Neural cell (in vitro differentiated cells): ENCODE measurements at regions not wholly inside any gene's neighbourhood (a gene's known extent, or its start where the extent isn't known, plus 50 kb on each side); places are given as distances from the start of the nearest gene placed in this dataset.

ENCODE experiments used
- EP300 ChIP-seq: fragments of 450-650 bp; conservative IDR thresholded peaks from 2 replicates; pipeline ENCODE4 v1.6.1; 2014; ENCODE audit warnings: antibody characterized with exemption, mild to moderate bottlenecking, moderate library complexity; ENCODE audit not compliant: poor library complexity, severe bottlenecking
- MXI1 ChIP-seq: fragments of 450-650 bp; conservative IDR thresholded peaks from 2 replicates; pipeline ENCODE4 v1.6.1; 2014; ENCODE audit warnings: antibody characterized with exemption, mild to moderate bottlenecking; ENCODE audit not compliant: poor library complexity, severe bottlenecking
- POLR2AphosphoS5 ChIP-seq: IDR thresholded peaks from 2 replicates; pipeline ENCODE4 v1.6.1; 2012
- TF ChIP-seq, protein P1 (sequence below): fragments of 450-650 bp; IDR thresholded peaks from 2 replicates; pipeline ENCODE4 v1.5.1; 2014; ENCODE audit warnings: antibody characterized with exemption, mild to moderate bottlenecking, moderate library complexity; ENCODE audit not compliant: poor library complexity, severe bottlenecking

DNA sequence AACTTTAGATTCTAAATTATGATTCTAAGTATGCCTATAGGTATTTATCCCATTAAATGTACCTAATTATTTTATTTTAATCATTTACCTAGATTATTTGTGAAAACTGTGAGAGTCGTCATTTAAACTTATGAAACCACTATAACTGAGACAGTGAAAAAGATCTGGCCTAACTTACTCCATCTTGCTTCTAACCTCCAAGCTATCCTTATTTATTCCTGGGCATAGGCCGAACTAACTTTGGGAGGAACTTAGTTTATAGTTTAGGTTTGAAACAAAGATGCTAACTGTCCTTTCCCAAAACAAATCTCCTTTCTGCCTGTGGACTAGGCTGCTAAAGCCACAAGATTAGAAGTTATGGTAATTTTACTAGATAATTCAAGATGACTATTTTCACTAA is 79.7 kb upstream of the PPP2R5C start:
- TF ChIP-seq, protein P1, sequence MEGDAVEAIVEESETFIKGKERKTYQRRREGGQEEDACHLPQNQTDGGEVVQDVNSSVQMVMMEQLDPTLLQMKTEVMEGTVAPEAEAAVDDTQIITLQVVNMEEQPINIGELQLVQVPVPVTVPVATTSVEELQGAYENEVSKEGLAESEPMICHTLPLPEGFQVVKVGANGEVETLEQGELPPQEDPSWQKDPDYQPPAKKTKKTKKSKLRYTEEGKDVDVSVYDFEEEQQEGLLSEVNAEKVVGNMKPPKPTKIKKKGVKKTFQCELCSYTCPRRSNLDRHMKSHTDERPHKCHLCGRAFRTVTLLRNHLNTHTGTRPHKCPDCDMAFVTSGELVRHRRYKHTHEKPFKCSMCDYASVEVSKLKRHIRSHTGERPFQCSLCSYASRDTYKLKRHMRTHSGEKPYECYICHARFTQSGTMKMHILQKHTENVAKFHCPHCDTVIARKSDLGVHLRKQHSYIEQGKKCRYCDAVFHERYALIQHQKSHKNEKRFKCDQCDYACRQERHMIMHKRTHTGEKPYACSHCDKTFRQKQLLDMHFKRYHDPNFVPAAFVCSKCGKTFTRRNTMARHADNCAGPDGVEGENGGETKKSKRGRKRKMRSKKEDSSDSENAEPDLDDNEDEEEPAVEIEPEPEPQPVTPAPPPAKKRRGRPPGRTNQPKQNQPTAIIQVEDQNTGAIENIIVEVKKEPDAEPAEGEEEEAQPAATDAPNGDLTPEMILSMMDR: no peak
- TF ChIP-seq EP300 (no peak), POLR2AphosphoS5 (no peak), MXI1 (no peak)
